T-cell (primary cell): ENCODE measurements at regions not wholly inside any gene's neighbourhood (a gene's known extent, or its start where the extent isn't known, plus 50 kb on each side); places are given as distances from the start of the nearest gene placed in this dataset.

Source experiments
- ATAC-seq, 4 experiments: fragments of 200-7000 bp in 3 of 4; fragments of 150-1000 bp in 1 of 4; cut with Tn5 transposase; replicated peaks in 1 of 4; 1 replicate in 3 of 4; 2 replicates in 1 of 4; pipeline ENCODE4 v1.10.0; 2021; ENCODE audit warnings: moderate library complexity in 3 of 4, mild to moderate bottlenecking in 2 of 4, moderate number of reproducible peaks in 1 of 4
- CTCF ChIA-PET, 2 donors: fragments of 300-600 bp; sonication (Branson Sonifier 250); formaldehyde crosslinking; loops; one replicate each; lab custom pipeline; 2022; ENCODE audit warnings: antibody characterized with exemption in 2 of 2; lab: Charles Lee
- POLR2A ChIA-PET, 2 donors: fragments of 300-600 bp; sonication (Branson Sonifier 250); formaldehyde crosslinking; loops; one replicate each; lab custom pipeline; 2022; ENCODE audit warnings: antibody characterized with exemption in 2 of 2; lab: Charles Lee
- DNase-seq, 35 experiments: peaks; one replicate each; pipeline versions ENCODE4 v3.0.0 to v3.0.0-alpha.2; 2013 to 2023
- H3K27ac ChIP-seq: one replicate; pipeline ENCODE4 v1.5.1; 2013; ENCODE audit warnings: low read length
- H3K27me3 ChIP-seq, 2 experiments: replicated peaks in 1 of 2; 1 replicate in 1 of 2; 2 replicates in 1 of 2; pipeline versions ENCODE4 v1.6.1 to v1.7.0; 2013; ENCODE audit warnings: low read length in 1 of 2, mixed read lengths in 1 of 2; ENCODE audit not compliant: control insufficient read depth in 2 of 2, insufficient read depth in 2 of 2; ENCODE audit errors: extremely low read depth in 1 of 2
- H3K36me3 ChIP-seq, 2 donors: 1 replicate in 1 of 2; 2 replicates in 1 of 2; pipeline versions ENCODE4 v1.6.1 to v1.7.0; 2013; ENCODE audit warnings: low read length in 1 of 2; ENCODE audit not compliant: control insufficient read depth in 2 of 2, insufficient read depth in 1 of 2; ENCODE audit errors: extremely low read depth in 1 of 2
- H3K4me1 ChIP-seq, 2 experiments: 1 replicate in 1 of 2; 2 replicates in 1 of 2; pipeline versions ENCODE4 v1.6.1 to v1.7.0; 2013; ENCODE audit warnings: low read length in 2 of 2, mixed read lengths in 1 of 2; ENCODE audit not compliant: insufficient read depth in 2 of 2, control insufficient read depth in 1 of 2; ENCODE audit errors: extremely low read depth in 1 of 2
- H3K4me3 ChIP-seq, 2 donors: 1 replicate in 1 of 2; 2 replicates in 1 of 2; pipeline versions ENCODE4 v1.5.1 to v1.7.0; 2013; ENCODE audit warnings: mild to moderate bottlenecking in 2 of 2, low read length in 1 of 2, moderate library complexity in 1 of 2; ENCODE audit not compliant: control insufficient read depth in 1 of 2; ENCODE audit errors: extremely low read depth in 1 of 2
- H3K9me3 ChIP-seq: 2 replicates; pipeline ENCODE4 v1.7.0; 2013
- H3K27ac Mint-ChIP-seq, 2 donors: one replicate each; pipeline ENCODE4 v1.8.0; 2020 to 2021; ENCODE audit warnings: mild to moderate bottlenecking in 2 of 2, mixed read lengths in 2 of 2
- H3K27me3 Mint-ChIP-seq, 2 donors: one replicate each; pipeline ENCODE4 v1.8.0; 2021 to 2022; ENCODE audit warnings: mixed read lengths in 2 of 2
- H3K36me3 Mint-ChIP-seq: one replicate; pipeline ENCODE4 v1.8.0; 2021; ENCODE audit warnings: mixed read lengths
- H3K4me1 Mint-ChIP-seq, 3 donors: one replicate each; pipeline ENCODE4 v1.8.0; 2020 to 2022; ENCODE audit warnings: mixed read lengths in 3 of 3, mild to moderate bottlenecking in 1 of 3
- H3K4me3 Mint-ChIP-seq, 3 donors: one replicate each; pipeline ENCODE4 v1.8.0; 2020 to 2022; ENCODE audit warnings: mild to moderate bottlenecking in 3 of 3, mixed read lengths in 3 of 3, moderate library complexity in 3 of 3
- H3K9me3 Mint-ChIP-seq, 3 donors: one replicate each; pipeline ENCODE4 v1.8.0; 2020 to 2022; ENCODE audit warnings: mixed read lengths in 3 of 3
- WGBS: methylation state at CpG from one replicate; pipeline ENCODE4 v1.1.5; 2013; ENCODE audit warnings: missing lambda C conversion rate; ENCODE audit not compliant: insufficient coverage; 5-methylcytosine and 5-hydroxymethylcytosine counted together

GRCh38 chr3:28903171-28903601, 377.7 kb upstream of the RBMS3 start:
- no peak overlapping the region for H3K4me3 Mint-ChIP-seq
- Histone ChIP-seq H3K9me3 (no peaks in the 10 kb centered on the region), H3K4me3 (no peak overlapping the region), H3K36me3 (no peaks in the 10 kb centered on the region), H3K4me1 (no peaks in the 10 kb centered on the region), H3K27me3 (no peaks in the 10 kb centered on the region), H3K27ac (no peak overlapping the region)
- H3K9me3 Mint-ChIP-seq, result peaks cover 0 to 6% (median 4%) of the 10 kb centered on the region in 3 donors
- no peaks in the 10 kb centered on the region for H3K36me3 Mint-ChIP-seq
- no peak for ATAC-seq
- ChIA-PET CTCF (interaction anchor here in 1 of 2 donors (0.6 kb wide), 1 partner anchor 13 kb away, joined by 3 read pairs; no protein-coding TSS in a partner anchor), POLR2A (no interaction called here)
- no peak for DNase-seq
- 96% methylated on average over 28 of the region's 30 CpGs for WGBS
- H3K4me1 Mint-ChIP-seq, result no peaks in the 10 kb centered on the region
- H3K27ac Mint-ChIP-seq, result no peak overlapping the region
- peaks cover 0 to 5% of the 10 kb centered on the region in 2 donors for H3K27me3 Mint-ChIP-seq

- CTCF ChIA-PET, result no interaction called here
- no peak overlapping the region for H3K4me3 Mint-ChIP-seq
- H3K9me3 ChIP-seq, result no peaks in the 10 kb centered on the region
- DNase-seq (no peak), ATAC-seq (no peak)
- H3K27ac ChIP-seq, result no peak overlapping the region
- H3K36me3 Mint-ChIP-seq, result no peaks in the 10 kb centered on the region
- POLR2A ChIA-PET, result no interaction called here
- no peaks in the 10 kb centered on the region for H3K4me1 ChIP-seq
- 100% methylated on average over 1 of the region's 3 CpGs for WGBS
- no peaks in the 10 kb centered on the region for H3K27me3 ChIP-seq
- no peaks in the 10 kb centered on the region for H3K4me1 Mint-ChIP-seq
- peaks cover 0 to 5% of the 10 kb centered on the region in 2 donors for H3K27me3 Mint-ChIP-seq
- H3K27ac Mint-ChIP-seq, result no peak overlapping the region
- H3K36me3 ChIP-seq, result no peaks in the 10 kb centered on the region
- H3K9me3 Mint-ChIP-seq, result peaks cover 0 to 6% (median 4%) of the 10 kb centered on the region in 3 donors
- no peak overlapping the region for H3K4me3 ChIP-seq
These were observed 375.1 kb upstream of the RBMS3 start for GRCh38 chr3:28905798-28906197.

- H3K36me3 Mint-ChIP-seq, result no peaks in the 10 kb centered on the region
- Histone ChIP-seq H3K9me3 (no peaks in the 10 kb centered on the region), H3K27ac (no peak overlapping the region), H3K27me3 (no peaks in the 10 kb centered on the region), H3K4me1 (no peaks in the 10 kb centered on the region), H3K4me3 (no peak overlapping the region), H3K36me3 (no peaks in the 10 kb centered on the region)
- ATAC-seq, result no peak
- H3K27me3 Mint-ChIP-seq, result peaks cover 0 to 5% of the 10 kb centered on the region in 2 donors
- H3K9me3 Mint-ChIP-seq, result peaks cover 0 to 6% (median 4%) of the 10 kb centered on the region in 3 donors
- no peak overlapping the region for H3K4me3 Mint-ChIP-seq
- ChIA-PET CTCF (no interaction called here), POLR2A (interaction anchor here in 1 of 2 donors (0.5 kb wide), 1 partner anchor 9 kb away, joined by 3 read pairs; no protein-coding TSS in a partner anchor)
- WGBS, result 65% methylated on average over 6 of the region's 9 CpGs
- H3K27ac Mint-ChIP-seq, result no peak overlapping the region
- no peaks in the 10 kb centered on the region for H3K4me1 Mint-ChIP-seq
- no peak for DNase-seq
These were observed 374.1 kb upstream of the RBMS3 start for GRCh38 chr3:28906561-28907310.

- ATAC-seq, result no peak
- no peaks in the 10 kb centered on the region for H3K4me1 Mint-ChIP-seq
- ChIA-PET CTCF (no interaction called here), POLR2A (no interaction called here)
- H3K4me3 Mint-ChIP-seq, result no peak overlapping the region
- H3K27ac Mint-ChIP-seq, result no peak overlapping the region
- WGBS, result 83% methylated on average over 1 of the region's 3 CpGs
- H3K9me3 ChIP-seq, result no peaks in the 10 kb centered on the region
- no peaks in the 10 kb centered on the region for H3K36me3 Mint-ChIP-seq
- H3K27me3 Mint-ChIP-seq, result peaks cover 0 to 5% of the 10 kb centered on the region in 2 donors
- peaks cover 0 to 6% (median 4%) of the 10 kb centered on the region in 3 donors for H3K9me3 Mint-ChIP-seq
- no peaks in the 10 kb centered on the region for H3K36me3 ChIP-seq
- no peak overlapping the region for H3K4me3 ChIP-seq
- DNase-seq, result no peak
- no peaks in the 10 kb centered on the region for H3K27me3 ChIP-seq
- H3K4me1 ChIP-seq, result no peaks in the 10 kb centered on the region
- H3K27ac ChIP-seq, result no peak overlapping the region
These were observed 373.3 kb upstream of the RBMS3 start for GRCh38 chr3:28907616-28908015.

- H3K4me3 Mint-ChIP-seq, result no peak overlapping the region
These were observed 368.6 kb upstream of the RBMS3 start for GRCh38 chr3:28912120-28912885.

GRCh38 chr3:28915741-28916500, 364.9 kb upstream of the RBMS3 start:
- Mint-ChIP-seq H3K4me1 (peaks cover 4 to 10% (median 6%) of the 10 kb centered on the region in 3 donors), H3K4me3 (peak overlapping the region in 1 of 3 donors; percentile 25), H3K27ac (no peak overlapping the region), H3K27me3 (no peaks in the 10 kb centered on the region), H3K36me3 (no peaks in the 10 kb centered on the region), H3K9me3 (no peaks in the 10 kb centered on the region)
- Histone ChIP-seq H3K36me3 (no peaks in the 10 kb centered on the region), H3K9me3 (no peaks in the 10 kb centered on the region), H3K4me3 (no peak overlapping the region), H3K4me1 (peaks cover 3% of the 10 kb centered on the region in 2 experiments), H3K27ac (no peak overlapping the region), H3K27me3 (no peaks in the 10 kb centered on the region)
- ChIA-PET CTCF (interaction anchor here in 1 of 2 donors (0.7 kb wide), 2 partner anchors 13 to 1282 kb away, joined by 3 read pairs; no protein-coding TSS in a partner anchor), POLR2A (interaction anchor here in 1 of 2 donors (0.7 kb wide), 1 partner anchor 9 kb away, joined by 3 read pairs; no protein-coding TSS in a partner anchor)
- no CpG with 5 or more reads among the region's 8 CpGs for WGBS
- ATAC-seq (no peak), DNase-seq (no peak)

More at GRCh38 chr3:28912120-28912885, 368.6 kb upstream of the RBMS3 start:
- no peaks in the 10 kb centered on the region for H3K27me3 Mint-ChIP-seq
- Histone ChIP-seq H3K36me3 (no peaks in the 10 kb centered on the region), H3K27ac (no peak overlapping the region), H3K4me3 (no peak overlapping the region), H3K4me1 (peaks cover 3% of the 10 kb centered on the region in 2 experiments), H3K27me3 (no peaks in the 10 kb centered on the region), H3K9me3 (no peaks in the 10 kb centered on the region)
- DNase-seq, result no peak
- ChIA-PET CTCF (no interaction called here), POLR2A (no interaction called here)
- no peak for ATAC-seq
- no peak overlapping the region for H3K27ac Mint-ChIP-seq
- no peaks in the 10 kb centered on the region for H3K36me3 Mint-ChIP-seq
- WGBS, result no CpG with 5 or more reads among the region's 6 CpGs
- peaks cover 3 to 8% (median 6%) of the 10 kb centered on the region in 3 donors for H3K4me1 Mint-ChIP-seq
- no peaks in the 10 kb centered on the region for H3K9me3 Mint-ChIP-seq
